Activated CD4-positive, alpha-beta memory T cell treated with anti-CD3 and anti-CD28 coated beads for 36 hours (primary cell): ENCODE measurements at regions not wholly inside any gene's neighbourhood (a gene's known extent, or its start where the extent isn't known, plus 50 kb on each side); places are given as distances from the start of the nearest gene placed in this dataset.

Experiments
- CTCF ChIA-PET: fragments of 350-600 bp; sonication (Branson Sonifier 250); formaldehyde crosslinking; loops from one replicate; lab custom pipeline; 2021; ENCODE audit warnings: antibody characterized with exemption, inconsistent platforms; lab: Charles Lee
- POLR2A ChIA-PET: fragments of 350-600 bp; sonication (Branson Sonifier 250); formaldehyde crosslinking; loops from one replicate; lab custom pipeline; 2021; ENCODE audit warnings: antibody characterized with exemption; lab: Charles Lee
- DNase-seq: peaks from one replicate; pipeline ENCODE4 v3.0.0-alpha.2; 2020
- H3K27ac Mint-ChIP-seq: one replicate; pipeline ENCODE4 v1.8.0; 2021; ENCODE audit warnings: mixed read lengths
- H3K27me3 Mint-ChIP-seq: one replicate; pipeline ENCODE4 v1.8.0; 2021; ENCODE audit warnings: mixed read lengths
- H3K36me3 Mint-ChIP-seq: one replicate; pipeline ENCODE4 v1.8.0; 2021; ENCODE audit warnings: mixed read lengths
- H3K4me1 Mint-ChIP-seq: one replicate; pipeline ENCODE4 v1.8.0; 2021; ENCODE audit warnings: low read depth, mixed read lengths
- H3K4me3 Mint-ChIP-seq: one replicate; pipeline ENCODE4 v1.8.0; 2021; ENCODE audit warnings: mild to moderate bottlenecking, mixed read lengths
- H3K9me3 Mint-ChIP-seq: one replicate; pipeline ENCODE4 v1.8.0; 2021; ENCODE audit warnings: mixed read lengths
- intact Hi-C: fragments of 100-400 bp; cut with micrococcal nuclease; formaldehyde crosslinking; loops from one replicate; pipeline ENCODE4 v1.15.1; 2023

DNA sequence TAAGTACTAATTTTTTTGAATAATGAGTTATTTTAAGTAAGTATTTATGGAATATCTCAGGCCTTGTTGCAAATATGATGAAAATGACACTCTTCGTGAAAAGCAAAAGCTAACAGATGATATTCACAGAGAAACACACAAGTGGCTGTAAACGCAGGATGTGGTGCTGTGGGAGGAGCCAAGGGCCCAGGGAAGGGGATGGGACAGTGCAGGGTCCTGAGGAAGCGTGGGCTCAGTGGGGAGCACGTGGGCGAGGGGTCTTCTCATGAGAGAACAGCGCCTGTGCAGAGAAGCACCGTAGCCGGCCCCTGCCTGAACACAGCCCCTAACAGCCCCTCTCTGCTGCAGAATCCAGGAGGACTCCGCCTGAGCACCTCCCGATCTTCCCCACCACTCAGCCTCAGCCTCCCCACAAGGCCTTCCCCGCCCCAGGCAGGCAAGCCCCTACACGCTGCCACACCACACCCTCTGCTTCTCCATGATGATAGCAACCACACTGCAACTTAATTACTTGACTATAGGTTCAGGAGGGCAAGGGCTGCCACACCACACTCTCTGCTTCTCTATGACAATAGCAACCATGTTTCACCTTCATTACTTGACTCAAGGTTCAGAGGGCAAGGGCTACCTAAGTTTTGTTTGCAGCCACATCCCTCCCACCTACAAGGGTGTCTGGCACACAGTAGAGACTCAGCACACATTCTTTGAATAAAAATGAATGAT is 152.6 kb upstream of the RNF32 start:
- Mint-ChIP-seq H3K36me3 (no peaks in the 10 kb centered on the region), H3K4me3 (no peak overlapping the region), H3K4me1 (no peaks in the 10 kb centered on the region), H3K27ac (no peak overlapping the region), H3K27me3 (peaks cover 8% of the 10 kb centered on the region), H3K9me3 (no peaks in the 10 kb centered on the region)
- intact Hi-C loops: no loop called here
- no peak for DNase-seq
- ChIA-PET POLR2A (no interaction called here), CTCF (no interaction called here)

DNA sequence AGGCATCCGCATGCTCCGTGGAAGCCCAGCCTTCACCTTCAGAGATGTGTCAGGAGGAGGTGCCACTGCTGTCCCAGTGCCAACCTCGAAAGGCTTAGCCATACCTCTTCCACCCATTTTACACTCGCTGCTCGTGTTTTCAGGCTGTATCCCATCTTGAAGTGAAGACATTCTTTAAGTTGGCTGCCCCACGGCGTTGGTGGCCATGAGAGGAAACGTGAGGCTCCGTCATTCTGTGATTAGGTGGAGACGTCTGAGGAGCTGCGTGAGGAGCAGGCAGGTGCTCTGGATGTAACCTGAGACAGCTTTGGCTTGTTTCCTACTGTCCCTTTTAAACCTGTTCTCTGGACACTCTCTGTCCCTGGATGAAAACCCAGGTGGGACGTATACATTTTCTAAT is 159.9 kb upstream of the RNF32 start:
- CTCF ChIA-PET: no interaction called here
- no peaks in the 10 kb centered on the region for H3K9me3 Mint-ChIP-seq
- no peaks in the 10 kb centered on the region for H3K4me1 Mint-ChIP-seq
- peaks cover 9% of the 10 kb centered on the region for H3K27me3 Mint-ChIP-seq
- POLR2A ChIA-PET: no interaction called here
- H3K36me3 Mint-ChIP-seq: no peaks in the 10 kb centered on the region
- no peak overlapping the region for H3K4me3 Mint-ChIP-seq
- no peak overlapping the region for H3K27ac Mint-ChIP-seq
- intact Hi-C loops: no loop called here
- no peak for DNase-seq

DNA sequence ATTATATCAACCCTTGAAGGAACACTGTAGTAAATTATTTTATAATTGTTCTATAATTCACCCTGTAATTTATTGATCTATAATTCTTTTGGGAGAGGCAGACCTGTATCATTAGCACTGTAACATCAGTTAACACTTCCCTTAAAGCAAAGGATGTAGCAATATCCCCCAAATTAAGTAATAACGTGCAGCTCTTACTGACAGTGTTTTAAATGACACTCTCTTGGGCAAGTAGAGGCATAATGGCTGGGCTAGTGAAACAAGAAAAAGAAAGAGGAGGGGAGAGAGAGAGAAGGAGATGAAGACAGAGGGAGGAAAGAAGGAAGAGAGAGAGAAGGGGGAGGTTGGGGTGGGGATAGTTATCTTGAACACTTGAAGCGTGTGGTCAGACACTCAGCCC is 161.0 kb upstream of the RNF32 start:
- no peaks in the 10 kb centered on the region for H3K4me1 Mint-ChIP-seq
- POLR2A ChIA-PET: no interaction called here
- DNase-seq: no peak
- peaks cover 13% of the 10 kb centered on the region for H3K27me3 Mint-ChIP-seq
- no peaks in the 10 kb centered on the region for H3K9me3 Mint-ChIP-seq
- intact Hi-C loops: no loop called here
- H3K4me3 Mint-ChIP-seq: no peak overlapping the region
- H3K36me3 Mint-ChIP-seq: no peaks in the 10 kb centered on the region
- CTCF ChIA-PET: no interaction called here
- no peak overlapping the region for H3K27ac Mint-ChIP-seq

DNA sequence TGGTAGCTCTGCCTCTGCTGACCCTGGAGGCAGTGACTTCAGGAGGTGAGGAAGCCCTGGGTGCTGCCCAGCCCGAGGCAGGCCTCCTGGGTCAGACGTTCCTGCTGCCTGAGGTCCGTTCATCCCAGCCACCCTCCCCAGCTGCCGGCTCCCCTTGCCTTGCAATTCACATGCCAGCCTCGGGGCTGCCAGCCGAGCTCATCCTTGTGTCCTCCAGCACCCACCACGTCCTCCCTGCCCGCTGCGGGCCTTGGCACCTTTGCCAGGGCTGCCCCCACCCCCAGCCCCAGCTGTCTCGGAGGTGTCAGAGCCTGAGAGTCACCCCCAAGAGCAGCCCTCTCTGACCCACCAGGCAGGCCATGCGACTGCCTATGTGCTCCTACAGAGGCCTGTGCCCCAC is 162.1 kb upstream of the RNF32 start:
- no peak overlapping the region for H3K27ac Mint-ChIP-seq
- ChIA-PET CTCF (no interaction called here), POLR2A (no interaction called here)
- H3K4me3 Mint-ChIP-seq: no peak overlapping the region
- no peaks in the 10 kb centered on the region for H3K4me1 Mint-ChIP-seq
- no peaks in the 10 kb centered on the region for H3K9me3 Mint-ChIP-seq
- no peak for DNase-seq
- intact Hi-C loops: no loop called here
- no peaks in the 10 kb centered on the region for H3K36me3 Mint-ChIP-seq
- H3K27me3 Mint-ChIP-seq: peaks cover 18% of the 10 kb centered on the region

DNA sequence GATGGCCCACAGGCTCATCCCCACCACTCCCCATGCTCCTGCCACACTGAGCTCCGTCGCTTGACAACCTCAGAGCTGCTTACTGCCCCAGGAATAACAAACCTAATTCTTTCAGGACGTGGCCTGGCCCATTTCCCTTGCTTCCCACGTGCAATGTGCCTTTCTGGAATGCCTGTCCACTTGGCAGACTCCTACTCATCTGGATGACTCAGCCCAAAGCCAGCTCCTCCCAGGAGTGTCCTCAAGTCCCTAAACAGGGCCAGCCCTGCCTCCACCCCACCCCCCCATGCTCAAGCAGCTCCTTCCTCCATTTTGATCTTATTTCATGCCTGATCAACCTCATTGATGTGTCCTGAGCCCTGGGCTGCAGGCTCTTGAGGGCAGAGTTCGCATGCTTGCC is 164.9 kb upstream of the RNF32 start:
- no peak for DNase-seq
- Mint-ChIP-seq H3K36me3 (no peaks in the 10 kb centered on the region), H3K9me3 (no peaks in the 10 kb centered on the region), H3K27ac (no peak overlapping the region), H3K27me3 (peaks cover 18% of the 10 kb centered on the region), H3K4me1 (no peaks in the 10 kb centered on the region), H3K4me3 (no peak overlapping the region)
- intact Hi-C loops: loop anchor here (1.0 kb wide), 1 partner anchor 660 kb away; no protein-coding TSS in a partner anchor
- ChIA-PET CTCF (interaction anchor here (1.7 kb wide), 1 partner anchor 10 kb away, joined by 3 read pairs; no protein-coding TSS in a partner anchor), POLR2A (no interaction called here)

DNA sequence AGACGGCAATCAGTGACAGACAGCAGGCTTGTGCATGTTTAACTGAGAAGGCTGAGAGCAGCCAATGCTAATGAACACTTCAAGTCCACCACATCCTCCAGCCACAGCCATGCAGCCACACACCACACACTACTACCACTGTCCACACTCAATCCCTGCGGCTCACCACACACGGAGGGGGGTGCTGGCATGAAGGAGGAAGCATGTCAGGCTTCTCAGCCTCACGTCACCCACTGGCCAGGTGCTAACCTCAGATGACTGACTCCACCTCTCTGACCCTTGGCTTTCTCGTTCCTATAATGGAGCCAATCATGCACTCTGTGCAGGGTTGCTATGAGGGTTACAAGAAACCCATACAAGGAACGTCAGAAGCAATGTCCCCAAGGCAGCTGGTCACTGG is 165.4 kb upstream of the RNF32 start:
- CTCF ChIA-PET: interaction anchor here (1.7 kb wide), 1 partner anchor 9 kb away, joined by 3 read pairs; no protein-coding TSS in a partner anchor

DNA sequence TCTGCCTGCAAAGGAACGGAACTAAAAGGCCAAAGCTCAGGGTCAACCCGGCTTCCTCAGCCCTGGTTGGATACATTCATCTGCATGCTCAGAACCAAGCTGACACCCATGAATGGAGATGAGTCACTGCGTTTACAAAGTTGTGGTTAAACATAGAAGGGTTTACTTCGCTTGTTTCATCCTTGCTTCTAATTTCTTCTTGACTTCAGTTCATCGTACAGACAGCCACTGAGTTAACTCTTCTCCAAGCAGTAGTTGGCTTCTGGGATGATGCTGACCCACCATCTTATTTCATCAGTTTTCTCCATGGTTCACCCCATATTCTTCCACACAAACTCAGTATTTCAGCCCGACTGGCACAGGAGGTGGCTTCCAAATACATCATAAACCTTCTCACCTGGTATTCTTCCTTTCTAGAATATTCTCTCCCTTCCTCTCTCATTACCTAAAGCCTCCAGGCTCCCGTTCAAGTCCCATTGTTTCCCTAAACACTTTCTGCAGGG is 166.3 kb upstream of the RNF32 start:
- POLR2A ChIA-PET: no interaction called here
- H3K4me1 Mint-ChIP-seq: no peaks in the 10 kb centered on the region
- DNase-seq: no peak
- no peaks in the 10 kb centered on the region for H3K36me3 Mint-ChIP-seq
- H3K27me3 Mint-ChIP-seq: peaks cover 18% of the 10 kb centered on the region
- no peak overlapping the region for H3K4me3 Mint-ChIP-seq
- CTCF ChIA-PET: interaction anchor here (1.0 to 1.7 kb wide), 2 partner anchors 8 to 660 kb away, joined by 3 to 5 read pairs; no protein-coding TSS in a partner anchor
- H3K9me3 Mint-ChIP-seq: no peaks in the 10 kb centered on the region
- no peak overlapping the region for H3K27ac Mint-ChIP-seq
- intact Hi-C loops: loop anchor here (5.0 kb wide), 1 partner anchor 348 kb away; no protein-coding TSS in a partner anchor

More for the DNA sequence above, 165.4 kb upstream of the RNF32 start:
- no peaks in the 10 kb centered on the region for H3K9me3 Mint-ChIP-seq
- no peaks in the 10 kb centered on the region for H3K36me3 Mint-ChIP-seq
- H3K27me3 Mint-ChIP-seq: peaks cover 18% of the 10 kb centered on the region
- H3K27ac Mint-ChIP-seq: no peak overlapping the region
- no peak overlapping the region for H3K4me3 Mint-ChIP-seq
- H3K4me1 Mint-ChIP-seq: no peaks in the 10 kb centered on the region
- POLR2A ChIA-PET: no interaction called here
- no peak for DNase-seq
- intact Hi-C loops: loop anchor here (1.0 kb wide), 1 partner anchor 660 kb away; no protein-coding TSS in a partner anchor

DNA sequence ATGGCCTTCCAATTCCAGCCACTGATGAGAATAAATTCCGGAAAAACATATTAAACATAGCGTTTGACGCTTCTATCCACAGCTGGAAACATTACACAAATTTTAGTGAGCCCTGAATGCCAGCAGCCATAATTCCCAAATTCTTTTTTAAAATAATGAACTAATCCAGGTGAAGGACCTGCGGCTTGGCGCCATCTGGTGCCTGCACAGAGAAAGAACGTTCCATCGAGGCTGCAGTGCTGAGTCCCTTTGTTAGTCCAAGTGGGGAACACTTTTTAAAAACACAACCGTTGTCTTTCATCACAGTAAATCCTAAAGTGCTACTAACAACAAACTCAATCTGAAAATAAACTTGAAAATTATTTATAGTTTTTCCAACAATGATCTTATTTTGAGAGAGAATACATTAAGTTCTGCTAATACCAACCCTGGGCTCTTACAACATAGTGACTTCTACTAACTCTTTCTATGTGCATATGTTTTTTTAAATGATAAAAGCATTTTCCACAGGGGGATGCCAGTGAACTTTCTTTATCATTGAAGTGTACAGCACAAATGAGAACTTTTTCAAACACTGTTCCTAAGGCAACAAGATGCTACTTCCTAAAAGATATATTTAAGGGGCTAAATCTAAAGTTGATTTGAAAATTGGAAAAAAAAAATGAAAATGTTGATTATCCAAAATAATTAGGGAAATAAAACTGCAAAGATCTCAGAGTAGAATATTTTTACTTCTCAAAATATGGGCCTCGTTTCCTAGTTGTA is 166.9 kb upstream of the RNF32 start:
- CTCF ChIA-PET: interaction anchor here (1.0 to 1.4 kb wide), 2 partner anchors 657 to 659 kb away, joined by 5 read pairs; no protein-coding TSS in a partner anchor
- POLR2A ChIA-PET: no interaction called here
- Mint-ChIP-seq H3K9me3 (no peaks in the 10 kb centered on the region), H3K27me3 (peaks cover 18% of the 10 kb centered on the region), H3K27ac (no peak overlapping the region), H3K4me1 (no peaks in the 10 kb centered on the region), H3K36me3 (no peaks in the 10 kb centered on the region), H3K4me3 (no peak overlapping the region)
- DNase-seq: peak; percentile 43
- intact Hi-C loops: loop anchor here (5.0 kb wide), 1 partner anchor 349 kb away; no protein-coding TSS in a partner anchor

DNA sequence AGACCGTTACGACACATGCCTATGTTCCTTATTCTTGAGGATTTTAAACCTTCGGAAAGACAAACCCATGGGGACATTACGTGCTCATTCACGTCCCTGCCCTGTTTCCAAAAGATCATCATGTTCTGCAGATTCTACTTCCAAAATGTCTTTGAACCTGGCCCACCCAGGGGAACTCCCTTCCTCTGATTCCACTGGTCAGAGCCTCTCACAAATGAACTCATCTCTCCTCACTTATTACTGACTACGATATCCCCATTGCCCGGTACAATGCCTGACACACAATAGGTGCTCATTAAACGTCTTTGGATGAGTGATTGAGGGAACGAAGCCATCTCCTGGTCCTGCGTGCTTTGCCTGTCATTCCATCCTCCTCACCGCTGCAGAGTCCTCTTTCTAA is 168.3 kb upstream of the RNF32 start:
- peaks cover 16% of the 10 kb centered on the region for H3K27me3 Mint-ChIP-seq
- intact Hi-C loops: loop anchor here (5.0 kb wide), 1 partner anchor 350 kb away; no protein-coding TSS in a partner anchor
- no peaks in the 10 kb centered on the region for H3K4me1 Mint-ChIP-seq
- POLR2A ChIA-PET: no interaction called here
- H3K36me3 Mint-ChIP-seq: no peaks in the 10 kb centered on the region
- no peak for DNase-seq
- H3K4me3 Mint-ChIP-seq: no peak overlapping the region
- no peaks in the 10 kb centered on the region for H3K9me3 Mint-ChIP-seq
- no peak overlapping the region for H3K27ac Mint-ChIP-seq
- CTCF ChIA-PET: interaction anchor here (0.7 to 1.4 kb wide), 2 partner anchors 109 to 656 kb away, joined by 3 to 5 read pairs; no protein-coding TSS in a partner anchor

DNA sequence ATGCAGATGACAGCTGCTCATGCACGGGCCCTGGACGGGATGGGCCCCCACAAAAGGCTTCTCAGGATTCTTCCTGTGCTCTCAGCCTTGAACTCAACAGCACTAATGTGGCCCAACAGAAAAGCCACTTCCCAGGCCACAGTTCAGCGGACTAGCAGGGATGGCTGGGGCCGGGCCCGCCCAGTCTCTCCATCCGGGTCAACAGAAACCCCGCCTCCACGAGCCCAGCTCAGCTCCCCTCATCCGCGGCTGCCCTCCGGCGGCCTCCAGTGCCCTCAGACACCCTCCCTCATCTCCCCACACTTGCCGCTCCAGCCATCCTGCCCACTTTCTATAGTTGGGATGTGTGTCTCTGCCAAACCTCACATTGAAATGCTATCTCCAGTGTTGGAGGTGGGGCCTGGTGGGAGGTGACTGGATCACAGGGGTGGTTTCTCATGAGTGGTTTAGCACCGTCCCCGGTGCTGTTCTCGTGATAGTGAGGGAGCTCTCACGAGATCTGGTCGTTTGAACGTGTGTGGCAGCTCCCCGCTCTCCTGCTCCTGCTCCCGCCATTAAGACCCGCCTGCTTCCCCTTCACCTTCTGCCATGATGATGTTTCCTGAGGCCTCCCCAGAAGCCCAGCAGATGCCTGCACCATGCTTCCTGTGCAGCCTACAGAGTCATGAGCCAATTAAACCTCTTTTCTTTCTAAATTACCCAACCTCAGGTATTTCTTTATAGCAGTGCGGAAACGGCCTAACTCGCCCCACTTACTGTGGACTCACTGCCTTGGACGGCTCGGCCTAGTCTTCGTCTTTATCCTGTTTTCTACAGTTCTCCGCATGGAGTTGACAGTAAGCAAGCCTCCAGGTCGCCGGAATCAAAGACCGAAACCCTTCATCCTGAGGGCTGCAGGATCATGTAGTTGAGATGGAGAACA is 169.9 kb upstream of the RNF32 start:
- H3K27me3 Mint-ChIP-seq: peaks cover 13% of the 10 kb centered on the region
- H3K36me3 Mint-ChIP-seq: no peaks in the 10 kb centered on the region
- H3K27ac Mint-ChIP-seq: no peak overlapping the region
- POLR2A ChIA-PET: no interaction called here
- H3K4me3 Mint-ChIP-seq: no peak overlapping the region
- intact Hi-C loops: loop anchor here (5.0 kb wide), 1 partner anchor 352 kb away; no protein-coding TSS in a partner anchor
- no peaks in the 10 kb centered on the region for H3K9me3 Mint-ChIP-seq
- CTCF ChIA-PET: no interaction called here
- DNase-seq: no peak
- no peaks in the 10 kb centered on the region for H3K4me1 Mint-ChIP-seq

DNA sequence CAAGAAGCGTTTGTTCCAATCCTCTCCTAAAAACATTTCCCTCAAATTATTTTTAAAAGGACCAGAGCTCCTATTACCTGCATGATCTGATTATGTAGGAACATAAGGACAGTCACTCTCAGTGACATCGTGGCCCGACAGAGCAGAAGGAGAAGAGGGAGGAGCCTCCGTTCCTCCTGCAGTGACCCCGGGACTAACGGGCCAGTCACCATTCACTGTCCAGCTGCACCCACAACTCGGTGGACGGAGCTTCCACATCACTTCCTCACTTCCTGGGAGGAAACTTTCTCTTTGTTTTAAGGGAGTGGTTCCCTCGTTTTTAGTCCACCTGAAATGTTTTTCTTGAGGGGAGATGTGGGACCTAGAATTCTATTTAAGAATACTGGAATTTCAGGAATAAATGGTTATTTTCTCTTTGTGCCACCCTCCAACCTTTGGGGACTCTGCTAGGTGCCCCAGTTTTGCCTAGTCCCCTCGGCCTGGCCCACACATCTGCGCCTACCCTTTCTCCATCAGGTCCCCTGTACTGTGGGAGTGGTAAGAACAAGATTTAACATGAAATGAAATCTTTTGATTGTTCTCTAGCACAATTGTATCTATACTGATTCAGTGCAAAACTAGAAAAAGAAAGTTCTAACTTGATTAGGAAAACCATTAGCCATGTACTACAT is 173.5 kb upstream of the RNF32 start:
- ChIA-PET POLR2A (no interaction called here), CTCF (no interaction called here)
- H3K27ac Mint-ChIP-seq: no peak overlapping the region

More for the DNA sequence above, 173.5 kb upstream of the RNF32 start:
- intact Hi-C loops: no loop called here
- Mint-ChIP-seq H3K4me1 (no peaks in the 10 kb centered on the region), H3K36me3 (no peaks in the 10 kb centered on the region), H3K4me3 (no peak overlapping the region), H3K9me3 (no peaks in the 10 kb centered on the region), H3K27me3 (peaks cover 4% of the 10 kb centered on the region)
- no peak for DNase-seq
